HepG2 (cell line): ENCODE measurements at regions not wholly inside any gene's neighbourhood (a gene's known extent, or its start where the extent isn't known, plus 50 kb on each side); places are given as distances from the start of the nearest gene placed in this dataset.

Experiments used
- ATAC-seq: fragments of 200-7000 bp; cut with Tn5 transposase; 3 replicates; pipeline ENCODE4 v1.9.1; 2020; ENCODE audit warnings: mild to moderate bottlenecking, moderate library complexity
- BruUV-seq: library from RNA; stranded (reverse); fragments of 400-500 nt; replicated peaks from 2 replicates; lab custom pipeline; 2021; lab: Mats Ljungman, UMichigan
- CTCF ChIA-PET: fragments of 300-600 bp; formaldehyde crosslinking; extraction: SDS; loops from one replicate; lab custom pipeline; 2021; ENCODE audit warnings: low total read pairs, inconsistent platforms, low intra/inter-chr PET ratio; lab: Yijun Ruan, JAX
- POLR2A ChIA-PET: fragments of 350-600 bp; sonication (Branson Sonifier 250); formaldehyde crosslinking; loops from one replicate; lab custom pipeline; 2020; ENCODE audit warnings: antibody characterized with exemption, inconsistent platforms; lab: Yijun Ruan, JAX
- DNase-seq: peaks from one replicate; pipeline ENCODE4 v3.0.0-alpha.2; 2015; ENCODE audit warnings: low spot score
- FAIRE-seq: peaks from 3 replicates; lab custom pipeline; 2011; peaks lifted over from hg19 to GRCh38; lab: Jason Lieb, UNC
- H2AFZ ChIP-seq: one replicate; pipeline ENCODE4 v1.6.1; 2011; ENCODE audit warnings: low read length, inconsistent platforms
- H3K27ac ChIP-seq: fragments of 300-600 bp; 3 replicates; pipeline ENCODE4 v1.8.0; 2011; ENCODE audit warnings: mixed run types, mild to moderate bottlenecking, mixed read lengths, low read length, inconsistent platforms; ENCODE audit not compliant: insufficient read depth; ENCODE audit errors: extremely low read length
- H3K27me3 ChIP-seq, 2 experiments: fragments of 200-600 bp in 1 of 2; 2 replicates in 1 of 2; 3 replicates in 1 of 2; pipeline versions ENCODE4 v1.6.0 to v1.8.0; 2011; ENCODE audit warnings: low read length in 2 of 2, mild to moderate bottlenecking in 2 of 2, moderate library complexity in 2 of 2, inconsistent platforms in 1 of 2; ENCODE audit not compliant: insufficient read depth in 2 of 2, control insufficient read depth in 1 of 2
- H3K36me3 ChIP-seq, 2 experiments: fragments of 200-600 bp in 1 of 2; replicated peaks in 1 of 2; 2 replicates in 1 of 2; 3 replicates in 1 of 2; pipeline versions ENCODE4 v1.5.1 to v1.8.0; 2011; ENCODE audit warnings: low read length in 2 of 2, inconsistent platforms in 1 of 2; ENCODE audit not compliant: insufficient read depth in 2 of 2, control insufficient read depth in 1 of 2
- H3K4me1 ChIP-seq: 2 replicates; pipeline ENCODE4 v1.5.1; 2012; ENCODE audit warnings: low read length, inconsistent platforms; ENCODE audit not compliant: insufficient read depth
- H3K4me2 ChIP-seq: 2 replicates; pipeline ENCODE4 v1.6.0; 2011; ENCODE audit warnings: low read depth, low read length, inconsistent platforms
- H3K4me3 ChIP-seq, 3 experiments: fragments of 200-600 bp in 1 of 3; sonication (generic), shearing (Covaris generic) in 1 of 3; replicated peaks in 1 of 3; 2 replicates each; pipeline ENCODE4 v1.5.1; 2011 to 2016; ENCODE audit warnings: low read length in 3 of 3, inconsistent platforms in 2 of 3, low read depth in 2 of 3, mild to moderate bottlenecking in 2 of 3, control low read depth in 1 of 3, mixed read lengths in 1 of 3; ENCODE audit not compliant: insufficient read depth in 1 of 3
- H3K79me2 ChIP-seq: one replicate; pipeline ENCODE4 v1.6.1; 2011; ENCODE audit warnings: low read length, inconsistent platforms; ENCODE audit not compliant: insufficient read depth
- H3K9ac ChIP-seq: 2 replicates; pipeline ENCODE4 v1.6.0; 2011; ENCODE audit warnings: mild to moderate bottlenecking, low read depth, low read length, inconsistent platforms; ENCODE audit not compliant: insufficient read depth
- H3K9me3 ChIP-seq: 2 replicates; pipeline ENCODE4 v1.5.1; 2012; ENCODE audit warnings: mild to moderate bottlenecking, low read length
- H4K20me1 ChIP-seq: 2 replicates; pipeline ENCODE4 v1.6.0; 2011; ENCODE audit warnings: inconsistent platforms, mild to moderate bottlenecking, low read length, moderate library complexity; ENCODE audit not compliant: insufficient read depth
- ARID5B ChIP-seq: IDR thresholded peaks from 2 replicates; pipeline ENCODE4 v1.4.0; 2020; ENCODE audit warnings: mild to moderate bottlenecking, missing genetic modification reagents
- ATF7 ChIP-seq, 2 experiments: fragments of 450-650 bp in 1 of 2; sonication (generic) in 1 of 2; formaldehyde crosslinking in 1 of 2; IDR thresholded peaks; 2 replicates each; pipeline versions ENCODE4 v1.4.0 to v1.6.1; 2016 to 2020; ENCODE audit warnings: antibody characterized with exemption in 1 of 2, mild to moderate bottlenecking in 1 of 2, missing genetic modification reagents in 1 of 2
- HMGXB4 ChIP-seq, 2 experiments: sonication (generic) in 1 of 2; formaldehyde crosslinking in 1 of 2; IDR thresholded peaks; 2 replicates each; pipeline versions ENCODE4 v1.4.0 to v1.6.1; 2018 to 2020; ENCODE audit warnings: missing genetic modification reagents in 2 of 2, borderline replicate concordance in 1 of 2, low read depth in 1 of 2, mild to moderate bottlenecking in 1 of 2, missing biosample characterization in 1 of 2
- ISL2 ChIP-seq: sonication (generic); formaldehyde crosslinking; IDR thresholded peaks from 2 replicates; pipeline ENCODE4 v1.5.0; 2020; ENCODE audit warnings: missing genetic modification reagents
- WIZ ChIP-seq: sonication (generic); formaldehyde crosslinking; IDR thresholded peaks from 2 replicates; pipeline ENCODE4 v1.5.1; 2020; ENCODE audit warnings: mild to moderate bottlenecking, missing genetic modification reagents
- ZKSCAN5 ChIP-seq: sonication (generic); formaldehyde crosslinking; IDR thresholded peaks from 2 replicates; pipeline ENCODE4 v1.5.1; 2020; ENCODE audit warnings: mild to moderate bottlenecking, missing genetic modification reagents
- ZNF362 ChIP-seq: sonication (generic); formaldehyde crosslinking; IDR thresholded peaks from 2 replicates; pipeline ENCODE4 v1.4.0; 2020; ENCODE audit warnings: missing genetic modification reagents, mild to moderate bottlenecking, borderline replicate concordance
- ZNF713 ChIP-seq: sonication (generic); formaldehyde crosslinking; IDR thresholded peaks from 2 replicates; pipeline ENCODE4 v1.4.0; 2020; ENCODE audit warnings: mild to moderate bottlenecking, missing genetic modification reagents
- ZNF766 ChIP-seq: sonication (generic); formaldehyde crosslinking; IDR thresholded peaks from 2 replicates; pipeline ENCODE4 v1.5.0; 2020; ENCODE audit warnings: missing genetic modification reagents, borderline replicate concordance
- ZNF781 ChIP-seq: sonication (generic); formaldehyde crosslinking; IDR thresholded peaks from 2 replicates; pipeline ENCODE4 v1.5.1; 2020; ENCODE audit warnings: borderline replicate concordance, mild to moderate bottlenecking, missing genetic modification reagents; ENCODE audit errors: not compliant biosample characterization
- WGBS: methylation state at CpG from one replicate; pipeline ENCODE4 v1.1.6; 2017; ENCODE audit warnings: low lambda C conversion rate; 5-methylcytosine and 5-hydroxymethylcytosine counted together
- in situ Hi-C: cut with HindIII; loops from 2 replicates; pipeline ENCODE4 v1.10.0; 2017; ENCODE audit warnings: low pct_unique_long_range_greater_than_20kb; ENCODE audit not compliant: extremely low pct_ligation_motif_present
- intact Hi-C: fragments of 100-400 bp; cut with micrococcal nuclease; formaldehyde crosslinking; loops from one replicate; pipeline ENCODE4 v1.10.0; 2022; ENCODE audit not compliant: unreplicated experiment

- peaks cover 14% of the 10 kb centered on the region for H3K4me1 ChIP-seq
- H3K27ac ChIP-seq: no peak overlapping the region
- TF ChIP-seq ARID5B (CRISPR knock-in tag) (no peak), ISL2 (CRISPR knock-in tag) (no peak), ZNF766 (no peak)
- no peak overlapping the region for H2AFZ ChIP-seq
- H3K27me3 ChIP-seq: peaks cover 2 to 10% of the 10 kb centered on the region in 2 experiments; a peak in 3 of 5 replicates
- H3K9me3 ChIP-seq: no peaks in the 10 kb centered on the region
- POLR2A ChIA-PET: no interaction called here
- CTCF ChIA-PET: no interaction called here
- H3K4me3 ChIP-seq: no peak overlapping the region
- FAIRE-seq (no peak), ATAC-seq (no peak), DNase-seq (no peak)
- no peaks in the 10 kb centered on the region for H4K20me1 ChIP-seq
- H3K4me2 ChIP-seq: no peak overlapping the region
- in situ Hi-C loops: no loop called here
- intact Hi-C loops: no loop called here
- no peak overlapping the region for H3K9ac ChIP-seq
- no peaks in the 10 kb centered on the region for H3K36me3 ChIP-seq
- 14% methylated on average over 6 of the region's 6 CpGs for WGBS
- BruUV-seq: no TSS peak
- H3K79me2 ChIP-seq: no peaks in the 10 kb centered on the region
Measured at GRCh38 chr1:244344001-244344400, 107.7 kb downstream of the ADSS2 start.

- Histone ChIP-seq H3K4me1 (peaks cover 2% of the 10 kb centered on the region), H3K4me2 (no peak overlapping the region), H3K36me3 (no peaks in the 10 kb centered on the region), H3K9ac (no peak overlapping the region), H2AFZ (no peak overlapping the region), H3K4me3 (no peak overlapping the region), H3K9me3 (no peaks in the 10 kb centered on the region), H3K79me2 (no peaks in the 10 kb centered on the region), H4K20me1 (no peaks in the 10 kb centered on the region), H3K27me3 (peaks cover 0 to 5% of the 10 kb centered on the region in 2 experiments; a peak in 2 of 5 replicates), H3K27ac (no peak overlapping the region)
- intact Hi-C loops (no loop called here), in situ Hi-C loops (no loop called here)
- ChIA-PET POLR2A (no interaction called here), CTCF (no interaction called here)
- BruUV-seq: no TSS peak
- WGBS: 47% methylated on average over 4 of the region's 6 CpGs
- ATAC-seq (no peak), DNase-seq (no peak), FAIRE-seq (no peak)
- TF ChIP-seq ZNF781: no peak
- TF ChIP-seq ZKSCAN5 (CRISPR knock-in tag): no peak
- TF ChIP-seq ZNF362 (CRISPR knock-in tag): no peak
- TF ChIP-seq ATF7 (IDR thresholded peaks at IDR 0.05): no peak
- TF ChIP-seq ATF7 (CRISPR knock-in tag; IDR thresholded peaks at IDR 0.05): no peak
- no peak for TF ChIP-seq WIZ (CRISPR knock-in tag)
- TF ChIP-seq ZNF713 (CRISPR knock-in tag): no peak
- no peak for TF ChIP-seq HMGXB4 (CRISPR knock-in tag; IDR thresholded peaks at IDR 0.05; ENCODE audit: borderline replicate concordance in 1 of 2, low read depth in 1 of 2)
Measured at GRCh38 chr1:244346972-244347618, 104.6 kb downstream of the ADSS2 start.
